Fibroblast of lung (primary cell): ENCODE measurements at regions not wholly inside any gene's neighbourhood (a gene's known extent, or its start where the extent isn't known, plus 50 kb on each side); places are given as distances from the start of the nearest gene placed in this dataset.

Experiments used
- EZH2 ChIP-seq: IDR thresholded peaks from 2 replicates; pipeline ENCODE4 v1.5.1; 2012; ENCODE audit warnings: low read length, control low read depth, mild to moderate bottlenecking; ENCODE audit errors: missing control alignments
- TF ChIP-seq, protein P1 (sequence below), 2 donors: IDR thresholded peaks in 1 of 2; conservative IDR thresholded peaks in 1 of 2; 1 replicate in 1 of 2; 2 replicates in 1 of 2; pipeline ENCODE4 v1.5.1; 2011 to 2012; ENCODE audit warnings: low read length in 2 of 2, control low read depth in 1 of 2, inconsistent platforms in 1 of 2, low read depth in 1 of 2, mild to moderate bottlenecking in 1 of 2

DNA sequence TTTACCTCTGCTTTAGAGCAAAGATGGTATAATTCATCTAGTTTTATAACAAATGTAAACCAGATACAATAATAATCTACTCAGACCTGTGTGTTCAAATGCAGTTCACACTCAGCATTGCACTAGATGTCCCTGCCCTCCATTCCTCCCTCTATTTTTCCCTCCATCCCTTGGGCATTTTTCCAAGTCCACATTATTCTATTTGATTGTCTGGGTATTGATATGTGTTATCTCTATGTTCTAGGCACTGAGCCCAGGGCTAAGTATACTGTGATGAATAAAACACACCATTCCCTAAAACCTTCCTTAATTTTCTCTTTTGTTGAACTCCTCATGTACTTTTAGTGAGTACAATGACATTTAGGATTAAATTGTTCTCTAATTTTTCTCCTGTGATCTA lies 66.2 kb upstream of the HMCN1 start:
- TF ChIP-seq, protein P1, sequence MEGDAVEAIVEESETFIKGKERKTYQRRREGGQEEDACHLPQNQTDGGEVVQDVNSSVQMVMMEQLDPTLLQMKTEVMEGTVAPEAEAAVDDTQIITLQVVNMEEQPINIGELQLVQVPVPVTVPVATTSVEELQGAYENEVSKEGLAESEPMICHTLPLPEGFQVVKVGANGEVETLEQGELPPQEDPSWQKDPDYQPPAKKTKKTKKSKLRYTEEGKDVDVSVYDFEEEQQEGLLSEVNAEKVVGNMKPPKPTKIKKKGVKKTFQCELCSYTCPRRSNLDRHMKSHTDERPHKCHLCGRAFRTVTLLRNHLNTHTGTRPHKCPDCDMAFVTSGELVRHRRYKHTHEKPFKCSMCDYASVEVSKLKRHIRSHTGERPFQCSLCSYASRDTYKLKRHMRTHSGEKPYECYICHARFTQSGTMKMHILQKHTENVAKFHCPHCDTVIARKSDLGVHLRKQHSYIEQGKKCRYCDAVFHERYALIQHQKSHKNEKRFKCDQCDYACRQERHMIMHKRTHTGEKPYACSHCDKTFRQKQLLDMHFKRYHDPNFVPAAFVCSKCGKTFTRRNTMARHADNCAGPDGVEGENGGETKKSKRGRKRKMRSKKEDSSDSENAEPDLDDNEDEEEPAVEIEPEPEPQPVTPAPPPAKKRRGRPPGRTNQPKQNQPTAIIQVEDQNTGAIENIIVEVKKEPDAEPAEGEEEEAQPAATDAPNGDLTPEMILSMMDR (conservative IDR thresholded peaks at IDR 0.05 in 1 of 2, IDR thresholded peaks at IDR 0.05 in 1 of 2; ENCODE audit: low read depth in 1 of 2, low read length in 2 of 2): no peak
- TF ChIP-seq EZH2: no peak
